GM12878 (cell line): ENCODE measurements at regions not wholly inside any gene's neighbourhood (a gene's known extent, or its start where the extent isn't known, plus 50 kb on each side); places are given as distances from the start of the nearest gene placed in this dataset.

Source experiments
- ATAC-seq: fragments of 200-7000 bp; cut with Tn5 transposase; 3 replicates; pipeline ENCODE4 v1.9.1; 2020; ENCODE audit warnings: mild to moderate bottlenecking, moderate library complexity
- BruUV-seq: library from RNA; stranded (reverse); fragments of 400-500 nt; replicated peaks from 2 replicates; lab custom pipeline; 2021; lab: Mats Ljungman, UMichigan
- CTCF ChIA-PET: fragments of 300-600 bp; sonication (Branson Sonifier 250); formaldehyde crosslinking; extraction: SDS; loops from one replicate; lab custom pipeline; 2021; ENCODE audit warnings: inconsistent platforms; lab: Yijun Ruan, JAX
- POLR2A ChIA-PET: fragments of 350-600 bp; formaldehyde crosslinking; extraction: SDS; loops from one replicate; lab custom pipeline; 2021; ENCODE audit warnings: inconsistent platforms; lab: Charles Lee
- RAD21 ChIA-PET: fragments of 300-600 bp; sonication (Branson Sonifier 250); formaldehyde crosslinking; loops from one replicate; lab custom pipeline; 2023; ENCODE audit warnings: antibody characterized with exemption; ENCODE audit not compliant: unreplicated experiment; lab: Charles Lee
- SMC1A ChIA-PET: fragments of 300-600 bp; sonication (Branson Sonifier 250); formaldehyde crosslinking; loops from one replicate; lab custom pipeline; 2023; ENCODE audit not compliant: unreplicated experiment, uncharacterized antibody; lab: Charles Lee
- DNase-seq: peaks from one replicate; pipeline ENCODE4 v3.0.0-alpha.2; 2011; ENCODE audit warnings: low read depth, low spot score
- FAIRE-seq: peaks from 3 replicates; lab custom pipeline; 2011; peaks lifted over from hg19 to GRCh38; lab: Jason Lieb, UNC
- H2AFZ ChIP-seq: 2 replicates; pipeline ENCODE4 v1.6.0; 2011; ENCODE audit warnings: low read depth, low read length, control low read depth; ENCODE audit not compliant: control insufficient read depth
- H3K27ac ChIP-seq: 2 replicates; pipeline ENCODE4 v1.5.1; 2011; ENCODE audit warnings: control low read depth; ENCODE audit not compliant: control insufficient read depth, insufficient read depth
- H3K27me3 ChIP-seq, 2 experiments: replicated peaks in 1 of 2; 2 replicates each; pipeline versions ENCODE4 v1.6.0 to v1.6.1; 2011; ENCODE audit warnings: low read length in 1 of 2; ENCODE audit not compliant: control insufficient read depth in 2 of 2, insufficient read depth in 2 of 2
- H3K36me3 ChIP-seq, 2 experiments: 2 replicates each; pipeline ENCODE4 v1.5.1; 2011; ENCODE audit warnings: low read length in 1 of 2; ENCODE audit not compliant: control insufficient read depth in 2 of 2, insufficient read depth in 2 of 2
- H3K4me1 ChIP-seq: 2 replicates; pipeline ENCODE4 v1.6.1; 2011; ENCODE audit warnings: mild to moderate bottlenecking, low read length, moderate library complexity, mixed read lengths; ENCODE audit not compliant: control insufficient read depth, insufficient read depth
- H3K4me2 ChIP-seq: 2 replicates; pipeline ENCODE4 v1.6.0; 2011; ENCODE audit warnings: control low read depth; ENCODE audit not compliant: control insufficient read depth, insufficient read depth
- H3K4me3 ChIP-seq: fragments of 200-600 bp; sonication (generic); 2 replicates; pipeline ENCODE4 v1.5.1; 2016
- H3K79me2 ChIP-seq: 2 replicates; pipeline ENCODE4 v1.6.0; 2011; ENCODE audit warnings: low read length; ENCODE audit not compliant: control insufficient read depth, insufficient read depth
- H3K9ac ChIP-seq: 2 replicates; pipeline ENCODE4 v1.8.0; 2011; ENCODE audit warnings: low read length, control low read depth, mixed read lengths; ENCODE audit not compliant: control insufficient read depth, insufficient read depth
- H3K9me3 ChIP-seq: replicated peaks from 3 replicates; pipeline ENCODE4 v1.5.1; 2011; ENCODE audit warnings: mild to moderate bottlenecking, low read length; ENCODE audit not compliant: control insufficient read depth, insufficient read depth
- H4K20me1 ChIP-seq: 2 replicates; pipeline ENCODE4 v1.6.0; 2011; ENCODE audit not compliant: control insufficient read depth, insufficient read depth
- BCL11A ChIP-seq: IDR thresholded peaks from 2 replicates; pipeline ENCODE4 v1.6.1; 2011; ENCODE audit warnings: low read depth, low read length
- CREB1 ChIP-seq: IDR thresholded peaks from 2 replicates; pipeline ENCODE4 v1.6.1; 2012; ENCODE audit warnings: low read depth, mild to moderate bottlenecking, inconsistent platforms
- FOXM1 ChIP-seq: IDR thresholded peaks from 2 replicates; pipeline ENCODE4 v1.6.1; 2012; ENCODE audit warnings: low read depth, mild to moderate bottlenecking, inconsistent platforms, low read length, moderate library complexity
- HCFC1 ChIP-seq: fragments of 150-350 bp; IDR thresholded peaks from 2 replicates; pipeline ENCODE4 v1.6.1; 2014; ENCODE audit warnings: low read length
- HDAC6 ChIP-seq: fragments of 200-600 bp; sonication (generic); IDR thresholded peaks from one replicate; pipeline ENCODE4 v1.8.0; 2017; ENCODE audit warnings: antibody characterized with exemption; ENCODE audit not compliant: unreplicated experiment
- IRF4 ChIP-seq: IDR thresholded peaks from 2 replicates; pipeline ENCODE4 v1.6.1; 2011; ENCODE audit warnings: low read depth, low read length
- JUND ChIP-seq: IDR thresholded peaks from 2 replicates; pipeline ENCODE4 v1.6.1; 2012; ENCODE audit warnings: low read depth, mild to moderate bottlenecking, low read length, improper control_type of control experiment, moderate library complexity
- MYC ChIP-seq: IDR thresholded peaks from 2 replicates; pipeline ENCODE4 v1.6.1; 2011; ENCODE audit warnings: mild to moderate bottlenecking, low read length, moderate library complexity, inconsistent platforms; ENCODE audit not compliant: insufficient read depth, insufficient replicate concordance, insufficient read length, severe bottlenecking
- PML ChIP-seq: IDR thresholded peaks from 2 replicates; pipeline ENCODE4 v1.6.1; 2012; ENCODE audit warnings: low read length, inconsistent platforms
- POLR2AphosphoS2 ChIP-seq: IDR thresholded peaks from 2 replicates; pipeline ENCODE4 v1.6.1; 2011; ENCODE audit warnings: low read depth, mild to moderate bottlenecking, low read length, improper control_type of control experiment, moderate library complexity
- RAD51 ChIP-seq: fragments of 450-650 bp; IDR thresholded peaks from 2 replicates; pipeline ENCODE4 v1.6.1; 2016; ENCODE audit warnings: moderate library complexity, mild to moderate bottlenecking, inconsistent platforms
- RBBP5 ChIP-seq: fragments of 200-600 bp; sonication (generic); conservative IDR thresholded peaks from 2 replicates; pipeline ENCODE4 v1.6.1; 2016
- SIX5 ChIP-seq: IDR thresholded peaks from 2 replicates; pipeline ENCODE4 v1.6.1; 2011; ENCODE audit warnings: mild to moderate bottlenecking, low read depth, low read length, moderate library complexity; ENCODE audit not compliant: severe bottlenecking
- SMAD5 ChIP-seq: IDR thresholded peaks from 2 replicates; pipeline ENCODE4 v1.6.1; 2016; ENCODE audit warnings: antibody characterized with exemption, low read depth
- SREBF1 ChIP-seq: IDR thresholded peaks from 2 replicates; pipeline ENCODE4 v1.6.1; 2012; ENCODE audit warnings: mild to moderate bottlenecking, low read length
- STAT3 ChIP-seq: IDR thresholded peaks from 2 replicates; pipeline ENCODE4 v1.6.1; 2011; ENCODE audit warnings: low read depth, low read length, improper control_type of control experiment
- SUZ12 ChIP-seq: fragments of 200-600 bp; sonication (generic); IDR thresholded peaks from one replicate; pipeline ENCODE4 v1.6.1; 2018; ENCODE audit warnings: antibody characterized with exemption, mild to moderate bottlenecking; ENCODE audit not compliant: unreplicated experiment
- TBL1XR1 ChIP-seq: IDR thresholded peaks from 2 replicates; pipeline ENCODE4 v1.6.1; 2012; ENCODE audit warnings: low read depth, low read length, improper control_type of control experiment
- ZBTB40 ChIP-seq: fragments of 450-650 bp; IDR thresholded peaks from 2 replicates; pipeline ENCODE4 v1.6.1; 2016; ENCODE audit warnings: mild to moderate bottlenecking, moderate library complexity, borderline replicate concordance
- ZNF274 ChIP-seq: IDR thresholded peaks from one replicate; pipeline ENCODE4 v1.8.0; 2011; ENCODE audit not compliant: insufficient read length, insufficient read depth
- ZNF384 ChIP-seq: IDR thresholded peaks from 2 replicates; pipeline ENCODE4 v1.6.1; 2012; ENCODE audit warnings: low read depth, mild to moderate bottlenecking, low read length, improper control_type of control experiment, borderline replicate concordance
- WGBS: methylation state at CpG from one replicate; pipeline ENCODE4 v1.1.6; 2016; ENCODE audit warnings: low lambda C conversion rate; ENCODE audit not compliant: insufficient replicate concordance, insufficient coverage; ENCODE audit errors: missing lambda C conversion rate; 5-methylcytosine and 5-hydroxymethylcytosine counted together
- in situ Hi-C: fragments of 300-500 bp; cut with MboI; formaldehyde crosslinking; loops from 9 replicates; pipeline ENCODE4 v1.14.3; 2018; ENCODE audit warnings: mixed read lengths
- intact Hi-C: fragments of 100-400 bp; cut with micrococcal nuclease; formaldehyde crosslinking; loops from one replicate; pipeline ENCODE4 v1.14.2; 2022; ENCODE audit not compliant: unreplicated experiment
- TF ChIP-seq, protein P1 (sequence below): IDR thresholded peaks from 2 replicates; pipeline ENCODE4 v1.6.1; 2012; ENCODE audit warnings: low read depth, low read length, improper control_type of control experiment

DNA sequence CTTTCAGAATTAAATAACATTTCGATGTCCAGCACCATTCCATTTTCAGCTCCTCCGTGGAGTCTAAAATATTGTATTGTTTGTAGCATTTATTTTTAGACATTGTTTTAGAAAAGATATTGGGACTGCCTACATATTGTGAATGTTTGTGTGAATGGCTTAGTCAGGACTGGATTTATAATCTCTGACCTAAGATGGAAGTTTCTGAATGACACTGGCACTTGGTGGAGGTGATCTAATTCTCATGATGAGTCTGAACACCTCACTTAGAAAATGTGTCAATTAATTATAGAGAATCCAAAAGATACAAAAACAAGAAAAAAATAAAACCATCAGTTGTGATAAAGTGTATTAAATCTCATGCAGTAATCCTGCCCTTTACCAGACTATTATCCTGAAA is 60.8 kb upstream of the HBS1L start:
- RAD21 ChIA-PET = interaction anchor here (1.0 to 4.7 kb wide), 13 partner anchors 11 to 107 kb away, joined by 3 to 25 read pairs (median 5); no protein-coding TSS in a partner anchor
- TF ChIP-seq TBL1XR1 (no peak), CREB1 (no peak), RAD51 (no peak), ZNF384 (no peak), POLR2AphosphoS2 (no peak), SUZ12 (no peak), ZBTB40 (no peak), BCL11A (0 out of 2 replicates have a peak, but pooled peaks have one; percentile 13), PML (no peak), ZNF274 (no peak), HCFC1 (no peak), JUND (no peak), HDAC6 (no peak), SREBF1 (no peak), RBBP5 (no peak), FOXM1 (peak; percentile 34; the same call in 1 of the 2 replicates), STAT3 (no peak), SMAD5 (no peak), MYC (no peak), IRF4 (no peak), SIX5 (no peak)
- TF ChIP-seq, protein P1, sequence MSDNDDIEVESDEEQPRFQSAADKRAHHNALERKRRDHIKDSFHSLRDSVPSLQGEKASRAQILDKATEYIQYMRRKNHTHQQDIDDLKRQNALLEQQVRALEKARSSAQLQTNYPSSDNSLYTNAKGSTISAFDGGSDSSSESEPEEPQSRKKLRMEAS = no peak

More for the DNA sequence above, 60.8 kb upstream of the HBS1L start:
- H4K20me1 ChIP-seq = no peaks in the 10 kb centered on the region
- ChIA-PET POLR2A (interaction anchor here (1.3 to 1.7 kb wide), 5 partner anchors 10 to 60 kb away, joined by 4 to 10 read pairs (median 6); partner anchors contain the start of gene HBS1L), CTCF (interaction anchor here (0.9 to 2.5 kb wide), 10 partner anchors 10 to 112 kb away, joined by 3 to 15 read pairs (median 6); no protein-coding TSS in a partner anchor), SMC1A (interaction anchor here (0.8 to 4.1 kb wide), 13 partner anchors 10 to 108 kb away, joined by 3 to 24 read pairs (median 6); partner anchors contain the start of gene HBS1L)
- H3K9me3 ChIP-seq = no peaks in the 10 kb centered on the region; the same call in 1 of the 3 replicates
- no peak for DNase-seq
- H3K4me2 ChIP-seq = peak overlapping the region; percentile 30; the same call in 1 of the 2 replicates
- no TSS peak for BruUV-seq
- peak overlapping the region; percentile 20; the same call in 1 of the 2 replicates for H2AFZ ChIP-seq
- in situ Hi-C loops = no loop called here
- H3K27ac ChIP-seq = no peak overlapping the region; the same call in 1 of the 2 replicates
- 28% methylated on average over 2 of the region's 2 CpGs for WGBS
- no peaks in the 10 kb centered on the region for H3K79me2 ChIP-seq
- no peak overlapping the region for H3K4me3 ChIP-seq
- peaks cover 38% of the 10 kb centered on the region for H3K4me1 ChIP-seq
- peak; percentile 69 for ATAC-seq
- no peaks in the 10 kb centered on the region for H3K36me3 ChIP-seq
- H3K27me3 ChIP-seq = no peaks in the 10 kb centered on the region
- intact Hi-C loops = loop anchor here (10.0 kb wide), 1 partner anchor 111 kb away; no protein-coding TSS in a partner anchor
- H3K9ac ChIP-seq = no peak overlapping the region
- no peak for FAIRE-seq
